ENCODE measurements at regions not wholly inside any gene's neighbourhood (a gene's known extent, or its start where the extent isn't known, plus 50 kb on each side); places are given as distances from the start of the nearest gene placed in this dataset.

DNA sequence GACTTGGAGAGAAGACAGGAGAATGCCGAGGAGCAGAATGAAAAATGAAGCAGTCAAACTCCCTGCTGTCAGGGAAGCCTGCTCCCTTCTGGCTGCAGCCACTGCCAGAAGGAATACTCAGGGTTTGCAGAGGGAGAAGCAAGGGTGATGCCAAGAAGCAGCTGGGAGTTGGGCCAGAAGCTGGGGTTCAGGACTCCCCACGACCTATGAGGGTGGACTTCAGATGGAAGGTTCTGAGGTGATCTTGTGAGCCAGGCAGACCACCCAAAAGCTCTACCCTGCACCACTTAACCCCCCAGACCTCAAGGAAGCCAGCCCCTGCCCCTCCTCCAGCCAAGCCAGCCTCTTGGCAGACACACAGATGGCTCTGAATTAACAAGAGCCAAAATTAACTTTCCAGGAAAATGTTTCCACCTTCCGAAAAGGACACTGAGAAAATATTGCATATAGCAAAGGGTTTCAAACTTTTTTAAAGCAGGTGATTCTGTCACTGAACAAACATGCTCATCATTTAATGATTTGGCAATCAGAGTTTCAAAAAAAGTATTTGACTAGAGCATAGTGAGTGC lies 126.0 kb upstream of the ERCC4 start:
- Histone ChIP-seq H3K36me3 (replicated peaks in 1 of 2; ENCODE audit: control insufficient read depth in 1 of 2, insufficient read depth in 2 of 2, low read length in 2 of 2) (no peaks in the 10 kb centered on the region), H3K9ac (ENCODE audit: insufficient read depth, low read depth, low read length) (no peak overlapping the region), H3K4me3 (replicated peaks in 1 of 3; ENCODE audit: insufficient read depth in 1 of 3, low read depth in 2 of 3, low read length in 3 of 3) (no peak overlapping the region), H3K27me3 (ENCODE audit: control insufficient read depth in 1 of 2, insufficient read depth in 2 of 2, low read length in 2 of 2) (peaks cover 0 to 16% of the 10 kb centered on the region in 2 experiments; a peak in 2 of 5 replicates), H3K27ac (ENCODE audit: extremely low read length, insufficient read depth, low read length) (no peak overlapping the region), H4K20me1 (ENCODE audit: insufficient read depth, low read length) (no peaks in the 10 kb centered on the region), H3K79me2 (ENCODE audit: insufficient read depth, low read length) (no peaks in the 10 kb centered on the region), H3K4me1 (ENCODE audit: insufficient read depth, low read length) (no peaks in the 10 kb centered on the region), H3K4me2 (ENCODE audit: low read depth, low read length) (no peak overlapping the region), H2AFZ (ENCODE audit: low read length) (no peak overlapping the region), H3K9me3 (ENCODE audit: low read length) (no peaks in the 10 kb centered on the region)
- ATAC-seq, result no peak
- in situ Hi-C loops (cut with HindIII; ENCODE audit: extremely low pct_ligation_motif_present, low pct_unique_long_range_greater_than_20kb) (no loop called here), intact Hi-C loops (cut with micrococcal nuclease; ENCODE audit: unreplicated experiment) (no loop called here)
- TF ChIP-seq DPF2 (CRISPR knock-in tag; IDR thresholded peaks at IDR 0.05; ENCODE audit: borderline replicate concordance, low read depth), result no peak
- TF ChIP-seq, protein P1, sequence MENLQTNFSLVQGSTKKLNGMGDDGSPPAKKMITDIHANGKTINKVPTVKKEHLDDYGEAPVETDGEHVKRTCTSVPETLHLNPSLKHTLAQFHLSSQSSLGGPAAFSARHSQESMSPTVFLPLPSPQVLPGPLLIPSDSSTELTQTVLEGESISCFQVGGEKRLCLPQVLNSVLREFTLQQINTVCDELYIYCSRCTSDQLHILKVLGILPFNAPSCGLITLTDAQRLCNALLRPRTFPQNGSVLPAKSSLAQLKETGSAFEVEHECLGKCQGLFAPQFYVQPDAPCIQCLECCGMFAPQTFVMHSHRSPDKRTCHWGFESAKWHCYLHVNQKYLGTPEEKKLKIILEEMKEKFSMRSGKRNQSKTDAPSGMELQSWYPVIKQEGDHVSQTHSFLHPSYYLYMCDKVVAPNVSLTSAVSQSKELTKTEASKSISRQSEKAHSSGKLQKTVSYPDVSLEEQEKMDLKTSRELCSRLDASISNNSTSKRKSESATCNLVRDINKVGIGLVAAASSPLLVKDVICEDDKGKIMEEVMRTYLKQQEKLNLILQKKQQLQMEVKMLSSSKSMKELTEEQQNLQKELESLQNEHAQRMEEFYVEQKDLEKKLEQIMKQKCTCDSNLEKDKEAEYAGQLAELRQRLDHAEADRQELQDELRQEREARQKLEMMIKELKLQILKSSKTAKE (CRISPR knock-in tag; IDR thresholded peaks at IDR 0.05; ENCODE audit: borderline replicate concordance), result no peak
- TF ChIP-seq HNRNPK (IDR thresholded peaks at IDR 0.05; ENCODE audit: low read depth, low read length, poor library complexity, severe bottlenecking), result no peak
- no TSS peak for BruUV-seq (replicated peaks)
- ChIA-PET POLR2A (no interaction called here), CTCF (ENCODE audit: low intra/inter-chr PET ratio, low total read pairs) (no interaction called here)
- 0% methylated on average over 3 of the region's 3 CpGs for WGBS (ENCODE audit: low lambda C conversion rate)
- FAIRE-seq, result no peak
- no peak for DNase-seq (ENCODE audit: low spot score)

DNA sequence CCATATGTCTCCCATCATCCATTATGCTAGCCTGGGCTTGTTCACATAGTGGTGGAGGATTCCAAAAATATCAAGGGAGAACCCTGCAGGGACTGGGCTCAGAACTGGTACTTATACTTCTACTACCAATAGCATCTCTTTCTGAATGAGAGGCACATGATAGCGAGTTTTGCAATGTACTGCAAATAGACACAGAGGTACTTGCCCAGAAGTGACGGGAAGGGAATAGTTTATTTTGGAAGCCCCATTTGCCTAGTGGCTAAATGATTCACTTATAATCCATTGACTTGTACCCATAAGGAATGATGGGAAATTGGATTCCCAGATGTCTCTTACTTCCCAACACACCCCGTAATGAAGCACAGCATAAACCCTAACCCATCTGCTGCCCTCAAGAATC lies 124.8 kb upstream of the ERCC4 start:
- intact Hi-C loops (cut with micrococcal nuclease; ENCODE audit: unreplicated experiment) (no loop called here), in situ Hi-C loops (cut with HindIII; ENCODE audit: extremely low pct_ligation_motif_present, low pct_unique_long_range_greater_than_20kb) (no loop called here)
- Histone ChIP-seq H2AFZ (ENCODE audit: low read length) (no peak overlapping the region), H3K27me3 (ENCODE audit: control insufficient read depth in 1 of 2, insufficient read depth in 2 of 2, low read length in 2 of 2) (peaks cover 0 to 16% of the 10 kb centered on the region in 2 experiments; a peak in 2 of 5 replicates), H4K20me1 (ENCODE audit: insufficient read depth, low read length) (no peaks in the 10 kb centered on the region), H3K79me2 (ENCODE audit: insufficient read depth, low read length) (no peaks in the 10 kb centered on the region), H3K4me3 (replicated peaks in 1 of 3; ENCODE audit: insufficient read depth in 1 of 3, low read depth in 2 of 3, low read length in 3 of 3) (no peak overlapping the region), H3K4me2 (ENCODE audit: low read depth, low read length) (no peak overlapping the region), H3K36me3 (replicated peaks in 1 of 2; ENCODE audit: control insufficient read depth in 1 of 2, insufficient read depth in 2 of 2, low read length in 2 of 2) (no peaks in the 10 kb centered on the region), H3K27ac (ENCODE audit: extremely low read length, insufficient read depth, low read length) (no peak overlapping the region), H3K9me3 (ENCODE audit: low read length) (no peaks in the 10 kb centered on the region), H3K9ac (ENCODE audit: insufficient read depth, low read depth, low read length) (no peak overlapping the region), H3K4me1 (ENCODE audit: insufficient read depth, low read length) (no peaks in the 10 kb centered on the region)
- BruUV-seq (replicated peaks), result no TSS peak
- ChIA-PET CTCF (ENCODE audit: low intra/inter-chr PET ratio, low total read pairs) (no interaction called here), POLR2A (no interaction called here)
- DNase-seq (ENCODE audit: low spot score) (no peak), ATAC-seq (no peak), FAIRE-seq (no peak)
- no peak for TF ChIP-seq ONECUT2 (CRISPR knock-in tag; IDR thresholded peaks at IDR 0.05)
- 0% methylated on average over 3 of the region's 3 CpGs for WGBS (ENCODE audit: low lambda C conversion rate)
